Esophagus squamous epithelium (tissue), 5 donors: ENCODE measurements at regions not wholly inside any gene's neighbourhood (a gene's known extent, or its start where the extent isn't known, plus 50 kb on each side); places are given as distances from the start of the nearest gene placed in this dataset.

Experiments
- DNase-seq: peaks from one replicate; lab custom pipeline; 2025; lab: John Stamatoyannopoulos, UW
- H3K27ac ChIP-seq, 4 donors: fragments of 200-600 bp; sonication (generic); one replicate each; pipeline ENCODE4 v1.5.1; 2016 to 2019; ENCODE audit warnings: mild to moderate bottlenecking in 1 of 4
- H3K27me3 ChIP-seq, 4 donors: fragments of 200-600 bp; sonication (generic); 1 replicate in 3 of 4; 2 replicates in 1 of 4; pipeline versions ENCODE4 v1.5.1 to v1.6.0; 2017 to 2021; ENCODE audit warnings: antibody characterized with exemption in 1 of 4
- H3K36me3 ChIP-seq, 3 donors: fragments of 200-600 bp; sonication (generic); one replicate each; pipeline ENCODE4 v1.5.1; 2016 to 2019
- H3K4me1 ChIP-seq, 3 donors: fragments of 200-600 bp; sonication (generic); one replicate each; pipeline ENCODE4 v1.5.1; 2017 to 2019
- H3K4me3 ChIP-seq, 4 donors: fragments of 200-600 bp; sonication (generic); 1 replicate in 3 of 4; 2 replicates in 1 of 4; pipeline ENCODE4 v1.5.1; 2016 to 2019; ENCODE audit warnings: mild to moderate bottlenecking in 2 of 4, moderate library complexity in 1 of 4
- H3K9me3 ChIP-seq, 3 donors: fragments of 200-600 bp; sonication (generic); one replicate each; pipeline ENCODE4 v1.5.1; 2016 to 2019
- CTCF ChIP-seq, 6 experiments: fragments of 450-650 bp in 4 of 6; fragments of 200-600 bp in 2 of 6; sonication (generic) in 2 of 6; IDR thresholded peaks; one replicate each; pipeline ENCODE4 v1.5.1; 2016 to 2019; ENCODE audit warnings: antibody characterized with exemption in 6 of 6, mild to moderate bottlenecking in 4 of 6, moderate library complexity in 4 of 6
- POLR2A ChIP-seq, 4 donors: fragments of 450-650 bp; IDR thresholded peaks; one replicate each; pipeline ENCODE4 v1.6.1; 2017; ENCODE audit warnings: antibody characterized with exemption in 4 of 4, mild to moderate bottlenecking in 4 of 4, moderate library complexity in 3 of 4
- WGBS, 2 donors: methylation state at CpG; one replicate each; pipeline ENCODE4 v1.1.5; 2018; 5-methylcytosine and 5-hydroxymethylcytosine counted together
- intact Hi-C: fragments of 100-400 bp; cut with DNase I; formaldehyde crosslinking; loops from one replicate; pipeline ENCODE4 v1.15.0; 2022
- donor health status: DM: yes; HTN: yes; CAD: no.

GRCh38 chr5:159837860-159838259 lies 78.4 kb upstream of the ADRA1B start:
- H3K36me3 ChIP-seq, result no peaks in the 10 kb centered on the region
- no peaks in the 10 kb centered on the region for H3K9me3 ChIP-seq
- no peak overlapping the region for H3K27ac ChIP-seq
- no peaks in the 10 kb centered on the region for H3K27me3 ChIP-seq
- DNase-seq, result no peak
- intact Hi-C loops, result no loop called here
- TF ChIP-seq POLR2A (IDR thresholded peaks at IDR 0.05), result no peak
- no peak for TF ChIP-seq CTCF (IDR thresholded peaks at IDR 0.05)
- no peak overlapping the region for H3K4me3 ChIP-seq
- 57 to 72% methylated on average over 2 of the region's 2 CpGs for WGBS, 2 donors
- H3K4me1 ChIP-seq, result peaks cover 0 to 15% (median 3%) of the 10 kb centered on the region in 3 donors

- H3K9me3 ChIP-seq, result no peaks in the 10 kb centered on the region
- H3K27ac ChIP-seq, result no peak overlapping the region
- no peaks in the 10 kb centered on the region for H3K27me3 ChIP-seq
- no peak for DNase-seq
- no peak for TF ChIP-seq POLR2A (IDR thresholded peaks at IDR 0.05)
- no peak for TF ChIP-seq CTCF (IDR thresholded peaks at IDR 0.05)
- intact Hi-C loops, result no loop called here
- H3K36me3 ChIP-seq, result no peaks in the 10 kb centered on the region
- H3K4me1 ChIP-seq, result peaks cover 0 to 15% (median 3%) of the 10 kb centered on the region in 3 donors
- no peak overlapping the region for H3K4me3 ChIP-seq
- 30 to 38% methylated on average over 8 of the region's 8 CpGs for WGBS, 2 donors
Measured at GRCh38 chr5:159838551-159839222, 77.6 kb upstream of the ADRA1B start.

- TF ChIP-seq CTCF (IDR thresholded peaks at IDR 0.05), result no peak
- no peak for TF ChIP-seq POLR2A (IDR thresholded peaks at IDR 0.05)
- Histone ChIP-seq H3K9me3 (no peaks in the 10 kb centered on the region), H3K27me3 (no peaks in the 10 kb centered on the region), H3K4me3 (no peak overlapping the region), H3K4me1 (peaks cover 0 to under 1% (median 0%) of the 10 kb centered on the region in 3 donors), H3K36me3 (no peaks in the 10 kb centered on the region), H3K27ac (no peak overlapping the region)
- intact Hi-C loops, result no loop called here
- DNase-seq, result no peak
- WGBS, 2 donors, result 78% methylated on average over 1 of the region's 1 CpG; no CpG with 5 or more reads in 1 of the 2 donors
Measured at GRCh38 chr5:159844267-159845121, 71.8 kb upstream of the ADRA1B start.

- no peaks in the 10 kb centered on the region for H3K36me3 ChIP-seq
- WGBS, 2 donors, result 86 to 88% methylated on average over 3 of the region's 3 CpGs
- H3K27me3 ChIP-seq, result no peaks in the 10 kb centered on the region
- DNase-seq, result no peak
- H3K9me3 ChIP-seq, result no peaks in the 10 kb centered on the region
- no peak overlapping the region for H3K27ac ChIP-seq
- TF ChIP-seq POLR2A (IDR thresholded peaks at IDR 0.05) (no peak), CTCF (IDR thresholded peaks at IDR 0.05) (no peak)
- no peaks in the 10 kb centered on the region for H3K4me1 ChIP-seq
- intact Hi-C loops, result no loop called here
- H3K4me3 ChIP-seq, result no peak overlapping the region
Measured at GRCh38 chr5:159849437-159850083, 66.7 kb upstream of the ADRA1B start.

- no peak for DNase-seq
- Histone ChIP-seq H3K36me3 (no peaks in the 10 kb centered on the region), H3K4me3 (no peak overlapping the region), H3K9me3 (no peaks in the 10 kb centered on the region), H3K27me3 (no peaks in the 10 kb centered on the region), H3K27ac (no peak overlapping the region), H3K4me1 (no peaks in the 10 kb centered on the region)
- WGBS, 2 donors, result 61 to 83% methylated on average over 6 of the region's 6 CpGs
- no peak for TF ChIP-seq POLR2A (IDR thresholded peaks at IDR 0.05)
- TF ChIP-seq CTCF (IDR thresholded peaks at IDR 0.05), result no peak
- intact Hi-C loops, result no loop called here
Measured at GRCh38 chr5:159850160-159850559, 66.1 kb upstream of the ADRA1B start.
